Tibial nerve (tissue), 4 donors: ENCODE measurements at regions not wholly inside any gene's neighbourhood (a gene's known extent, or its start where the extent isn't known, plus 50 kb on each side); places are given as distances from the start of the nearest gene placed in this dataset.

Source experiments
- CTCF ChIP-seq, 5 experiments: fragments of 200-600 bp in 3 of 5; fragments of 450-650 bp in 2 of 5; sonication (generic) in 3 of 5; IDR thresholded peaks; one replicate each; pipeline ENCODE4 v1.5.1; 2016 to 2019; ENCODE audit warnings: antibody characterized with exemption in 5 of 5, mild to moderate bottlenecking in 3 of 5, moderate library complexity in 2 of 5
- EP300 ChIP-seq, 2 donors: sonication (generic); formaldehyde crosslinking; IDR thresholded peaks; one replicate each; pipeline ENCODE4 v1.6.1; 2017; ENCODE audit warnings: antibody characterized with exemption in 2 of 2, mild to moderate bottlenecking in 1 of 2
- POLR2A ChIP-seq, 2 donors: fragments of 450-650 bp; IDR thresholded peaks; one replicate each; pipeline ENCODE4 v1.6.1; 2017; ENCODE audit warnings: antibody characterized with exemption in 2 of 2, mild to moderate bottlenecking in 2 of 2, moderate library complexity in 2 of 2

- TF ChIP-seq CTCF (IDR thresholded peaks at IDR 0.05): no peak
- no peak for TF ChIP-seq POLR2A (IDR thresholded peaks at IDR 0.05)
- no peak for TF ChIP-seq EP300 (IDR thresholded peaks at IDR 0.05)
Observed at GRCh38 chr18:77341527-77342325, 92.1 kb downstream of the GALR1 start.
